Gastrocnemius medialis (tissue), 4 donors: ENCODE measurements at regions not wholly inside any gene's neighbourhood (a gene's known extent, or its start where the extent isn't known, plus 50 kb on each side); places are given as distances from the start of the nearest gene placed in this dataset.

Experiments
- POLR2A ChIP-seq, 2 donors: fragments of 450-650 bp; IDR thresholded peaks; one replicate each; pipeline ENCODE4 v1.6.1; 2017; ENCODE audit warnings: antibody characterized with exemption in 2 of 2, mild to moderate bottlenecking in 2 of 2, moderate library complexity in 2 of 2
- TF ChIP-seq, protein P1 (sequence below), 5 experiments: fragments of 450-650 bp in 3 of 5; fragments of 200-600 bp in 2 of 5; sonication (generic) in 2 of 5; IDR thresholded peaks in 4 of 5; conservative IDR thresholded peaks in 1 of 5; 1 replicate in 4 of 5; 2 replicates in 1 of 5; pipeline ENCODE4 v1.5.1; 2016 to 2019; ENCODE audit warnings: antibody characterized with exemption in 5 of 5, mild to moderate bottlenecking in 3 of 5, moderate library complexity in 3 of 5

DNA sequence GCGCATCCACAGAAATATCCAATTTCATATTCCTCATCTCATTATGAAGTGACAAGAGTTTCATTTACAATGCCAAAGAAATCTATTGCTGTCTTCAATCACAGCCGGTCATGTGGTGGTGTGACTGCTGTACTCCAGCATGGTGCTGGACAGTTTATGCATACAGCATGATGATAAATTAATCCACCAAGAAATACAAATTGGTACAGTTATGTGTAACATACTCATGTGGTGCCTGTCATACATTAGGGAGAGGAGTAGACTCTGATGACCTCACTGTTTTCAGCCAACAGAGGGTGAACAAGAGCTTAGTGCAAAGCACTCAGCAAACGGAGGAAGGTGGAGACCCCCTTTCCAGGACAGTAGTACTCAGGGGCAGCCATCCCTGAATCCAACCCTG, 178.4 kb upstream of the SYNDIG1 start:
- TF ChIP-seq, protein P1, sequence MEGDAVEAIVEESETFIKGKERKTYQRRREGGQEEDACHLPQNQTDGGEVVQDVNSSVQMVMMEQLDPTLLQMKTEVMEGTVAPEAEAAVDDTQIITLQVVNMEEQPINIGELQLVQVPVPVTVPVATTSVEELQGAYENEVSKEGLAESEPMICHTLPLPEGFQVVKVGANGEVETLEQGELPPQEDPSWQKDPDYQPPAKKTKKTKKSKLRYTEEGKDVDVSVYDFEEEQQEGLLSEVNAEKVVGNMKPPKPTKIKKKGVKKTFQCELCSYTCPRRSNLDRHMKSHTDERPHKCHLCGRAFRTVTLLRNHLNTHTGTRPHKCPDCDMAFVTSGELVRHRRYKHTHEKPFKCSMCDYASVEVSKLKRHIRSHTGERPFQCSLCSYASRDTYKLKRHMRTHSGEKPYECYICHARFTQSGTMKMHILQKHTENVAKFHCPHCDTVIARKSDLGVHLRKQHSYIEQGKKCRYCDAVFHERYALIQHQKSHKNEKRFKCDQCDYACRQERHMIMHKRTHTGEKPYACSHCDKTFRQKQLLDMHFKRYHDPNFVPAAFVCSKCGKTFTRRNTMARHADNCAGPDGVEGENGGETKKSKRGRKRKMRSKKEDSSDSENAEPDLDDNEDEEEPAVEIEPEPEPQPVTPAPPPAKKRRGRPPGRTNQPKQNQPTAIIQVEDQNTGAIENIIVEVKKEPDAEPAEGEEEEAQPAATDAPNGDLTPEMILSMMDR (IDR thresholded peaks at IDR 0.05 in 4 of 5, conservative IDR thresholded peaks at IDR 0.05 in 1 of 5) = no peak
- no peak for TF ChIP-seq POLR2A (IDR thresholded peaks at IDR 0.05)
